ENCODE measurements at regions not wholly inside any gene's neighbourhood (a gene's known extent, or its start where the extent isn't known, plus 50 kb on each side); places are given as distances from the start of the nearest gene placed in this dataset.

DNA sequence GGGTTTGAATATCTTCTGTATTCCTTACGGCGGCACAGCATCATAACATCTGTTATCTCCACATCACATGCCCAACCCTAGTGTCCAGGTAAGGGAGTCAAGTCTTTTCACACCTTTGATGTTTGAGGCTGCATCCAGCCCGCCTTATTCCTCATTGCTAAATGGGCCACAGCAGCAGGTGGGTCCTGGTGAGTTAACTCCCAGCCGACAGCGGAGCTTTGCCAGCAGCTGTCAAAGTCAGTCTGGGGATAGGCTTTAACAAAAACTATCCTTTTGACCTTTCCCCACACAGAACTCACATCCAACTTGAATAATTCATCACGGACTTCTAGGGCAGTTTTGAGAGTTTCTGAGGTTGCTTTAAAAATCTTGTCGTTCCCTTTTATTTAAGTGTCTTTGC lies 235.1 kb downstream of the DLEU7 start:
- TF ChIP-seq, protein P1, sequence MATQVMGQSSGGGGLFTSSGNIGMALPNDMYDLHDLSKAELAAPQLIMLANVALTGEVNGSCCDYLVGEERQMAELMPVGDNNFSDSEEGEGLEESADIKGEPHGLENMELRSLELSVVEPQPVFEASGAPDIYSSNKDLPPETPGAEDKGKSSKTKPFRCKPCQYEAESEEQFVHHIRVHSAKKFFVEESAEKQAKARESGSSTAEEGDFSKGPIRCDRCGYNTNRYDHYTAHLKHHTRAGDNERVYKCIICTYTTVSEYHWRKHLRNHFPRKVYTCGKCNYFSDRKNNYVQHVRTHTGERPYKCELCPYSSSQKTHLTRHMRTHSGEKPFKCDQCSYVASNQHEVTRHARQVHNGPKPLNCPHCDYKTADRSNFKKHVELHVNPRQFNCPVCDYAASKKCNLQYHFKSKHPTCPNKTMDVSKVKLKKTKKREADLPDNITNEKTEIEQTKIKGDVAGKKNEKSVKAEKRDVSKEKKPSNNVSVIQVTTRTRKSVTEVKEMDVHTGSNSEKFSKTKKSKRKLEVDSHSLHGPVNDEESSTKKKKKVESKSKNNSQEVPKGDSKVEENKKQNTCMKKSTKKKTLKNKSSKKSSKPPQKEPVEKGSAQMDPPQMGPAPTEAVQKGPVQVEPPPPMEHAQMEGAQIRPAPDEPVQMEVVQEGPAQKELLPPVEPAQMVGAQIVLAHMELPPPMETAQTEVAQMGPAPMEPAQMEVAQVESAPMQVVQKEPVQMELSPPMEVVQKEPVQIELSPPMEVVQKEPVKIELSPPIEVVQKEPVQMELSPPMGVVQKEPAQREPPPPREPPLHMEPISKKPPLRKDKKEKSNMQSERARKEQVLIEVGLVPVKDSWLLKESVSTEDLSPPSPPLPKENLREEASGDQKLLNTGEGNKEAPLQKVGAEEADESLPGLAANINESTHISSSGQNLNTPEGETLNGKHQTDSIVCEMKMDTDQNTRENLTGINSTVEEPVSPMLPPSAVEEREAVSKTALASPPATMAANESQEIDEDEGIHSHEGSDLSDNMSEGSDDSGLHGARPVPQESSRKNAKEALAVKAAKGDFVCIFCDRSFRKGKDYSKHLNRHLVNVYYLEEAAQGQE (tag by site-specific recombination; IDR thresholded peaks at IDR 0.05): no peak
- TF ChIP-seq, protein P2, sequence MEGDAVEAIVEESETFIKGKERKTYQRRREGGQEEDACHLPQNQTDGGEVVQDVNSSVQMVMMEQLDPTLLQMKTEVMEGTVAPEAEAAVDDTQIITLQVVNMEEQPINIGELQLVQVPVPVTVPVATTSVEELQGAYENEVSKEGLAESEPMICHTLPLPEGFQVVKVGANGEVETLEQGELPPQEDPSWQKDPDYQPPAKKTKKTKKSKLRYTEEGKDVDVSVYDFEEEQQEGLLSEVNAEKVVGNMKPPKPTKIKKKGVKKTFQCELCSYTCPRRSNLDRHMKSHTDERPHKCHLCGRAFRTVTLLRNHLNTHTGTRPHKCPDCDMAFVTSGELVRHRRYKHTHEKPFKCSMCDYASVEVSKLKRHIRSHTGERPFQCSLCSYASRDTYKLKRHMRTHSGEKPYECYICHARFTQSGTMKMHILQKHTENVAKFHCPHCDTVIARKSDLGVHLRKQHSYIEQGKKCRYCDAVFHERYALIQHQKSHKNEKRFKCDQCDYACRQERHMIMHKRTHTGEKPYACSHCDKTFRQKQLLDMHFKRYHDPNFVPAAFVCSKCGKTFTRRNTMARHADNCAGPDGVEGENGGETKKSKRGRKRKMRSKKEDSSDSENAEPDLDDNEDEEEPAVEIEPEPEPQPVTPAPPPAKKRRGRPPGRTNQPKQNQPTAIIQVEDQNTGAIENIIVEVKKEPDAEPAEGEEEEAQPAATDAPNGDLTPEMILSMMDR (tag by site-specific recombination; IDR thresholded peaks at IDR 0.05): no peak
- TF ChIP-seq ZNF404 (tag by site-specific recombination; IDR thresholded peaks at IDR 0.05) (no peak), ZNF596 (tag by site-specific recombination; IDR thresholded peaks at IDR 0.05) (no peak), HOXC10 (CRISPR knock-in tag; IDR thresholded peaks at IDR 0.05) (no peak), KLF16 (tag by site-specific recombination; IDR thresholded peaks at IDR 0.05) (no peak), ZNF248 (tag by site-specific recombination; IDR thresholded peaks at IDR 0.05) (no peak)
- TF ChIP-seq, protein P3, sequence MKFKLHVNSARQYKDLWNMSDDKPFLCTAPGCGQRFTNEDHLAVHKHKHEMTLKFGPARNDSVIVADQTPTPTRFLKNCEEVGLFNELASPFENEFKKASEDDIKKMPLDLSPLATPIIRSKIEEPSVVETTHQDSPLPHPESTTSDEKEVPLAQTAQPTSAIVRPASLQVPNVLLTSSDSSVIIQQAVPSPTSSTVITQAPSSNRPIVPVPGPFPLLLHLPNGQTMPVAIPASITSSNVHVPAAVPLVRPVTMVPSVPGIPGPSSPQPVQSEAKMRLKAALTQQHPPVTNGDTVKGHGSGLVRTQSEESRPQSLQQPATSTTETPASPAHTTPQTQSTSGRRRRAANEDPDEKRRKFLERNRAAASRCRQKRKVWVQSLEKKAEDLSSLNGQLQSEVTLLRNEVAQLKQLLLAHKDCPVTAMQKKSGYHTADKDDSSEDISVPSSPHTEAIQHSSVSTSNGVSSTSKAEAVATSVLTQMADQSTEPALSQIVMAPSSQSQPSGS (tag by site-specific recombination; IDR thresholded peaks at IDR 0.05; ENCODE audit: low read depth): no peak
- TF ChIP-seq, protein P4, sequence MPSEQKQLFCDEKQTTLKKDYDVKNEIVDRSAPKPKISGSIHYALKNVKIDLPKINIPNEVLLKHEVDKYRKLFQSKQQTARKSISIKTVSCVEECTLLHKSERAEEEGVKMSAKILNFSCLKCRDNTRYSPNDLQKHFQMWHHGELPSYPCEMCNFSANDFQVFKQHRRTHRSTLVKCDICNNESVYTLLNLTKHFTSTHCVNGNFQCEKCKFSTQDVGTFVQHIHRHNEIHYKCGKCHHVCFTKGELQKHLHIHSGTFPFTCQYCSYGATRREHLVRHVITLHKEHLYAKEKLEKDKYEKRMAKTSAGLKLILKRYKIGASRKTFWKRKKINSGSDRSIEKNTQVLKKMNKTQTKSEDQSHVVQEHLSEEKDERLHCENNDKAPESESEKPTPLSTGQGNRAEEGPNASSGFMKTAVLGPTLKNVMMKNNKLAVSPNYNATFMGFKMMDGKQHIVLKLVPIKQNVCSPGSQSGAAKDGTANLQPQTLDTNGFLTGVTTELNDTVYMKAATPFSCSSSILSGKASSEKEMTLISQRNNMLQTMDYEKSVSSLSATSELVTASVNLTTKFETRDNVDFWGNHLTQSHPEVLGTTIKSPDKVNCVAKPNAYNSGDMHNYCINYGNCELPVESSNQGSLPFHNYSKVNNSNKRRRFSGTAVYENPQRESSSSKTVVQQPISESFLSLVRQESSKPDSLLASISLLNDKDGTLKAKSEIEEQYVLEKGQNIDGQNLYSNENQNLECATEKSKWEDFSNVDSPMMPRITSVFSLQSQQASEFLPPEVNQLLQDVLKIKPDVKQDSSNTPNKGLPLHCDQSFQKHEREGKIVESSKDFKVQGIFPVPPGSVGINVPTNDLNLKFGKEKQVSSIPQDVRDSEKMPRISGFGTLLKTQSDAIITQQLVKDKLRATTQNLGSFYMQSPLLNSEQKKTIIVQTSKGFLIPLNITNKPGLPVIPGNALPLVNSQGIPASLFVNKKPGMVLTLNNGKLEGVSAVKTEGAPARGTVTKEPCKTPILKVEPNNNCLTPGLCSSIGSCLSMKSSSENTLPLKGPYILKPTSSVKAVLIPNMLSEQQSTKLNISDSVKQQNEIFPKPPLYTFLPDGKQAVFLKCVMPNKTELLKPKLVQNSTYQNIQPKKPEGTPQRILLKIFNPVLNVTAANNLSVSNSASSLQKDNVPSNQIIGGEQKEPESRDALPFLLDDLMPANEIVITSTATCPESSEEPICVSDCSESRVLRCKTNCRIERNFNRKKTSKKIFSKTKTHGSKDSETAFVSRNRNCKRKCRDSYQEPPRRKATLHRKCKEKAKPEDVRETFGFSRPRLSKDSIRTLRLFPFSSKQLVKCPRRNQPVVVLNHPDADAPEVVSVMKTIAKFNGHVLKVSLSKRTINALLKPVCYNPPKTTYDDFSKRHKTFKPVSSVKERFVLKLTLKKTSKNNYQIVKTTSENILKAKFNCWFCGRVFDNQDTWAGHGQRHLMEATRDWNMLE (tag by site-specific recombination; conservative IDR thresholded peaks at IDR 0.05; ENCODE audit: low read depth): no peak

All from HEK293 (cell line).